CD4-positive, alpha-beta T cell treated with Interferon alpha-2 for 1 hour (primary cell): ENCODE measurements at regions not wholly inside any gene's neighbourhood (a gene's known extent, or its start where the extent isn't known, plus 50 kb on each side); places are given as distances from the start of the nearest gene placed in this dataset.
"Not testable (repeated sequence)": the region's sequence is repeated elsewhere in the genome, so short reads cannot be mapped to it uniquely, and the experiment has no call there.

Source experiments
- DNase-seq, 2 donors: peaks; one replicate each; pipeline ENCODE4 v3.0.0-alpha.2; 2020 to 2022

DNA sequence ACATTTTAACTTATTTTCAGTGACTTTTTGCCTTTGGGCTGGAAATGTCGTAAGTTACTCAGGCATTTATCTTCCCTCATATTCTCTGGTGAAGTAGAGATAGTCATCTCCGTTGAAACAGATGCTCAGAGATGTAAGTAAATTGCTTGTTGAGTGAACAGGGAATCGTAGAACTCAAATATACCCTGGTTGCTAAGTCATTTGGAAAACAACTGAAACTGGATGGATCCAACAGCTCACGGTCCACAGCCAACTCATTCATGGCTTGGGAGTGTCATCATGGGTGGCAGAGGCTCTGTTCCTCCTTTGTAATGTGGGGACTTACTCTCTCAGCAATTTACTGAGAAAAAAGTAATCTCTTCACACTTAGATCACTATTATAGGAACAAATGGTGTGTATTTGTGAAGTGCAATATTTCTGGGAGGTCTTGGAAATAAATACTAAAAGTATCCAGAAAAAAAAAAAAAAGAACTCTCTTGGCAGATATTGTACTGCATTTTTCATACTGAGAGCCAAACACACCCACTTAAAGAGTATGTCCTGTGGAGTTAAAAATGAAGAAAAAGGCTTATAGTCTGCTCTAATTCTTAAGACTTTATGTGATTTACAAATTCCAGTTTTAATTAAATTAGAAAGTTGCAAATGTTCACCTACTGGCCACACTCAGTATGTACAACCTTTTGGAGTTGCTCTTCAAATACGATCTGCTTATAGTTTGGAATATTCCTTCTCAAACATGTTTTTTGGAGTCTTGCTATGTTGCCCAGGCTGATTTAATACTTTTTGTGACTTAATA, 107.4 kb downstream of the LEPR start:
- no peak for DNase-seq

DNA sequence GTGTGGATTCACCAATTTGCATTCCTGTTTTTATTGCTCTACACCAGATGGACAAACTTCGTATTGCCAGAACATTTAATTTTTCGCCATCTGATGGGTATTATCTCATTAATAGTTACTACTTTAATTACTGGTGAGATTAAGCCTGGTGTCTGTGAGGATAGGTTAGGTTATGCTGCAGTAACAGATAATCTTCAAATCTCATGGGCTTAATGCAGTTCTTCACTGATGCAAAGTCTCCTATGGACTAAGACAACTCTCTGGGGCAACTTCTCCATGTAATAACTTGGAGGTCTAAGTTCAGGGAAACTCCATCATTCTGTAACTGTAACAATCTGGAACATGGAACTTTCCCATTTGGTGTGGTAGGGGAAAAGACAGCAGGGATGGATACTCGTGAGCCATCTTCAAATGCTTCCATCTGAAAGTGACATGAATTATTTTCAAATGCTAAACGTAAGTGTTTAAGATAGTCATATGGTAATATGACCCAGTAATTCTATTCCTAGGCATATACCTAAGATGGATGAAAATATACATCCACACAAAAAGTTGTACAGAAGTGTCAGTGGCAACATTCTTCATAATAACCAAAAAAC, 111.6 kb downstream of the LEPR start:
- no peak for DNase-seq

DNA sequence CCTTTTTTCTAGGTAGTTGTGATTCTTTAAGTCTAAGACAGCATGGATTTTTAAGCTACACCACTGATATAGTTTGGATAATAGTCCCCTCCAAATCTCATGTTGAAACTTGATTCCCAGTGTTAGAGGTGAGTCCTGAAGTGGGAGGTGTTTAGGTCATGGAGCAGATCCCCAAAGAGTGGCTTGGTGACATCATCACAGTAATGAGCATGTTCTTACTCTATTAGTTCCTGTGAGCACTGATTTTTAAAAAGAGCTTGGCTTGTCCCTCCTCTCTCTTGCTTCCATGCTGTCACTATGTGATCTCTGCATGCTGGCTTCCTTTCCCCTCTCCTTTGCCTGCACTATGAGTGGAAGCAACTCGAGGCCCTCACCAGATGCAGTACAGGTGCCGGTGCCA, 115.5 kb downstream of the LEPR start:
- DNase-seq, result no peak

DNA sequence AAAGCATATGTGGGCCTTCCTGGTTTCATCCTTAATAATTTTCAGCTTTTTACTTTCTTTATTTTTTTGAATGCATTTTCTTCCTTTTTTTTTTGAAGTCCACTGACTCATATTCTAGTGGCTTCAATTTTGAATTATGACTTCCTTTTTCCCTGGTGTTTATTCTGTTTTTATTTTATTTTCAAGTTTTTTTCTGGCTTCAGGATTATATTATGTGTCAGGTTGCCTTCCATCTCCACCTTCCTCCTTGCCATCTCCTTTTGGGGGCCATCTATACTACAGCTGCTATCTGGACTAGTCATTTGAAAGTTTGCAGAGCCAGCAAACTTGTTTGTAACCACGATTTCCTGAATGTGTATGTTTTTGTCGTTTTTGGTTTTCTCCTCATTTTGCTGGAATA, 117.6 kb downstream of the LEPR start:
- DNase-seq, result no peak

DNA sequence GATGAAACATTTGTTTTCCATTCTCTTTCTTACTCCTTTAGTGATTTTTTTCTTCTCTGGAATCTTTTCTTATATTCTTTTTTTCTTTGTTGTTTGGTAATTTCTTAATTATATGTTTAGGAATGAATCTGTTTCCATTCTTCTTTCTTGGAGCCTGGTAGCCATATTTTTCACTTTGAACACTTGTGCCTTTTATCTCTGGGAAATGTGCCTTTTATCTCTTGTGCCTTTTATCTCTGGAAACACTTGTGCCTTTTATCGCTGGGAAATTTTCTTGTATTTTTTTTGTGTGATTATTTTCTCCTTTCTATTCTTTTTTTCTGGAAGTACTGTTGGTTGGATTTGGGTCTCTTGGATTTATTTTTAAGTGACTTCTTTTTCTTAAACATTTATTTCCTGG, 118.2 kb downstream of the LEPR start:
- no peak for DNase-seq

DNA sequence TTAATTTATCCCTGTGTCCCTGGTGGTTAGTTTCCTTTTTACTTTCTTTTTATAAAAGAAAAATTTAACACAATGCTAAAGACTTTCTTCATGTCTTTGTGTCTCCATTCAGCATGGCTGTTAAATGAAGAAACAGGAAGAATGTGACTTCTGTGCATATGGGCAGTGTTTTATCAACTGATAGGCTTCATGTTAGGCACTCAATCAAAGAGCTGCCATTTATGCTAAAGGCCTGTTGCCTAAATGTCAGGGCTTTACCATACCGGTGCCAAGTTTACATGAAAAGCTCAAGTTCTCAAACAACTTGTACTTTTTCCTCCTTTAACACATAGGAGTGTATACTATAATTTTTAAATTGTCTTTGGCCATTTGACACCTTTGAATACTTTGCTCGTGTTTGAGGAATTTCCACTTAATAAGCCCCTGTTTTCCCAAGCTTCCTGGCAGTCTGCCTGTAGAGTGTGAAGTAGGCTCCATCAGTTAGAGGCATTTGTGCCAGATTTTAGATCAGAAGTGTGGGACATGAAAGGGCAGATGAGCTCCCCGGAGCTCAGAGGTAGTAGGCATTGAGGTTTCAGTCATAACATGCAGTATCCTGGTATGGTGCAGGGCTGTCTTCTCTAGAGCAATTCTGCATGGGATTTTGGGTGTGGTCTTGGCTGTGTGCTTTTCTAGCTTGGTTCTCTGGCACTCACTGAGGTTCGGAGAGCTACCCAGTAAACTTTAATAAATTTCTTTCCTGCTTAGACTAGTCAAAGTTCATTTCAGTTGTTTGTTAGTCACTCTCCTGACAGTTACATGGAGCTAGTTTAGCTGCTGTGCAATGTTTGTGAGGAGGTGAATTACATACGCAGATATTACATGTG, 119.0 kb downstream of the LEPR start:
- no peak for DNase-seq

DNA sequence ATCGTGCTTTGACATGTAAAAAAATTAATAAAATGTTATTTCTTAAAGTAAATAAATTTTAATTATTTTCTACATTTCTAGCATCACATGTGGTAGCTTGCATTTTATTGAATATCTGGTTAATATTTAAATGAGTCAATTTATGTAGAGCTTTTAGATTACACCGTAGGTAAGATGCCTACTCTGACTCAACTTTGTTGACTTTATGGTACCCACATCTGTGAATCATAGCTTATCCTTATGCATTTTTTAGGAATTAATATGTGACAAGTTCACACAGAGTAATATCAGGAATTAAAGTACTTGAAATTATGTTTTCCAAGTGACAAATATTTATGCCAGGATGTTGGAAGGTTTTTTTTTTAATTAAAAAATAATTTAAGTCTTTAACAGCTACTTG, 120.7 kb downstream of the LEPR start:
- no peak for DNase-seq

DNA sequence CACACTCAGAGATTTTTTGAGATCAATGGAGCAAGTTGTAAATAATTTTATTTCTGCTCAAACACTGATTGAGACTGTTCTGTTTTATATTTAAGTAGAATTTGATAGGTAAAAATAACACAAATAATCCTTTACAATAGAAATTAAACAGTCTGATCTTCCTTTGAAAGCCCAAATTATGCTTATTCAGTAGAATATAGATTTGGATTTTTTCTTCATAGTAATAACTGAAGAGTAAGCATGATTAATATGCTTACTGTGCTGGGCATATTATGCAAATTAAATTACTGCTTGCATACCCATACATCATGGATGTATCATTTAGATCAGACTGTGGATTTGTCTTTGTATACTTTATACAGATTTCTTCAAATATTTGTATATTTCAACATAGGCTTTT, 121.4 kb downstream of the LEPR start:
- no peak for DNase-seq

DNA sequence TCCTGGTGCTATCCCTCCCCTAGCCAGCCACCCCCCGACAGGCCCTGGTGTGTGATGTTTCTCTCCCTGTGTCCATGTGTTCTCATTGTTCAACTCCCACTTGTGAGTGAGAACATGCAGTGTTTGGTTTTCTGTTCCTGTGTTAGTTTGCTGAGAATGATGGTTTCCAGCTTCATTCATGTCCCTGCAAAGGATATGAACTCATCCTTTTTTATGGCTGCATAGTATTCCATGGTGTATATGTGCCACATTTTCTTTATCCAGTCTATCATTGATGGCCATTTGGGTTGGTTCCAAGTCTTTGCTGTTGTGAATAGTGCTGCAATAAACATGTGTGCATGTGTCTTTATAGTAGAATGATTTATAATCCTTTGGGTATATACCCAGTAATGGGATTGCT, 122.1 kb downstream of the LEPR start:
- not testable (repeated sequence) for DNase-seq

DNA sequence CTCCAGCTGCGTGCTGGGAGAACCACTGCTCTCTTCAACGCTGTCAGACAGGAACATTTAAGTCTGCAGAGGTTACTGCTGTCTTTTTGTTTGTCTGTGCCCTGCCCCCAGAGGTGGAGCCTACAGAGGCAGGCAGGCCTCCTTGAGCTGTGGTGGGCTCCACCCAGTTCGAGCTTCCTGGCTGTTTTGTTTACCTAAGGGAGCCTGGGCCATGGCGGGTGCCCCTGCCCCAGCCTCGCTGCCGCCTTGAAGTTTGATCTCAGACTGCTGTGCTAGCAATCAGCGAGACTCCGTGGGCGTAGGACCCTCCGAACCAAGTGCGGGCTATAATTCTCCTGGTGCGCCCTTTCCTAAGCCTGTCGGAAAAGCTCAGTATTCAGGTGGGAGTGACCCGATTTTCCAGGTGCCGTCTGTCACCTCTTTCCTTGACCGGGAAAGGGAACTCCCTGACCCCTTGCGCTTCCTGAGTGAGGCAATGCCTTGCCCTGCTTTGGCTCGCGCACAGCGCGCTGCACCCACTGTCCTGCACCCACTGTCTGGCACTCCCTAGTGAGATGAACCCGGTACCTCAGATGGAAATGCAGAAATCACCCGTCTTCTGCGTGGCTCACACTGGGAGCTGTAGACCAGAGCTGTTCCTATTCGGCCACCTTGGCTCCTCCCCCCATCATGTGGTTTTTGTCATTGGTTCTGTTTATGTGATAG, 130.0 kb downstream of the LEPR start:
- not testable (repeated sequence) for DNase-seq

DNA sequence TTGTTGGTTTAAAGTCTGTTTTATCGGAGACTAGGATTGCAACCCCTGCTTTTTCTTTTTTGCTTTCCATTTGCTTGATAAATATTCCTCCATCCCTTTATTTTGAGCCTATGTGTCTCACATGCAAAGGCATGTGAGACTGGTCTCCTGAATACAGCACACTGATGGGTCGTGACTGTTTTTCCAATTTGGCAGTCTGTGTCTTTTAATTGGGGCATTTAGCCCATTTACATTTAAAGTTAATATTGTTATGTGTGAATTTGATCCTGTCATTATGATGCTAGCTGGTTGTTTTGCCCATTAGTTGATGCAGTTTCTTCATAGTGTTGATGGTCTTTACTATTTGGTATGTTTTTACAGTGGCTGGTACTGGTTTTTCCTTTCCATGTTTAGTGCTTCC, 132.0 kb downstream of the LEPR start:
- DNase-seq, result not testable (repeated sequence)

DNA sequence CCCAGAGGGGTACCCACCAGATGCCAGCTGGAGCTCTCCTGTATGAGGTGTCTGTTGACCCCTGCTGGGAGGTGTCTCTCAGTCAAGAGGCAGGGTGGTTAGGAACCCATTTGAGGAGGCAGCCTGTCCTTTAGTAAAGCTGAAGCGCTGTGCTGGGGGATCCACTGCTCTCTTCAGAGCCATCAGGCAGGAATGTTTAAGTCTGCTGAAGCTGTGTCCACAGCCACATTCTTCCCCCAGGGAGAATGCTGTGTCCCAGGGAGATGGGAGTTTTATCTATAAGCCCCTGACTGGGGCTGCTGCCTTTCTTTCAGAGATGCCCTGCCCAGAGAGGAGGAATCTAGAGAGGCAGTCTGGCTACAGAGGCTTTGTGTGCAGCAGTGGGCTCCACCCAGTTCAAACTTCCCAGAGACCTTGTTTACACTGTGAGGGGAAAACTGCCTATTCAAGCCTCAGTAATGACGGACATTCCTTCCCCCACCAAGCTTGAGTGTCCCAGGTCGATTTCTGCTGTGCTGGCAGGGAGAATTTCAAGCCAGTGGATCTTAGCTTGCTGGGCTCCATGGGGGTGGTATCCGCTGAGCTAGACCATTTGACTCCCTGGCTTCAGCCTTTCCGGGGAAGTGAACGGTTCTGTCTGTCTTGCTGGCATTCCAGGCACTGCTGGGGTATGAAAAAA, 133.8 kb downstream of the LEPR start:
- not testable (repeated sequence) for DNase-seq

DNA sequence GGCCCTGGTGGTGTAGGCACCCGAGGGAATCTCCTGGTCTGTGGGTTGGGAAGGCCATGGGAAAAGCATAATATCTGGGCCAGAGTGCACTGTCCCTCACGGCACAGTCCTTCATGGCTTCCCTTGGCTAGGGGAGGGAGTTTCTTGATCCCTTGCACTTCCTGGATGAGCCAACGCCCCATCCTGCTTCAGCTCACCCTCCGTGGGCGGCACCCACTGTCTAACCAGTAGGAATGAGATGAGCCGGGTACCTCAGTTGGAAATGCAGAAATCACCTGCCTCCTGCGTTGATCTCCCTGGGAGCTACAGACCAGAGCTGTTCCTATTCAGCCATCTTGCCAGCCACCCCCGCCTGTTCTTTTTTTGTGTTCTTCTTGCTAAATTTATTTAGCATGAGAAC, 134.4 kb downstream of the LEPR start:
- DNase-seq, result no peak

DNA sequence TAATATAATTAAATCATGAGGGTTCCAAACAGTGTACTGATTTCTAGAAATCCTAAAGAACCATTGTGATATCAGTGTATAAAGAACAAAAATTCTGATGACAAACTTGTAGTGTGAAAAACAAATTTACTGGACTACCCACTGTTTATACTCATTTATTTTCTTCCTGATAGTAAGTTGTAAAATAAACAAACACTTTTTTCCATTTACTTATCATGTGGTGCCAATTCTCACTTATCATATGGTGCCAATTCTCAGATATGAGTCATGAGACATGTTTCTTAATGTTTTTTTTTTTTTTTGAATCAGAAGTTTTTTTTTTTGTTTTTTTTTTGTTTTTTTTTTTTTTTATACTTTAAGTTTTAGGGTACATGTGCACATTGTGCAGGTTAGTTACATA, 137.7 kb downstream of the LEPR start:
- no peak for DNase-seq

DNA sequence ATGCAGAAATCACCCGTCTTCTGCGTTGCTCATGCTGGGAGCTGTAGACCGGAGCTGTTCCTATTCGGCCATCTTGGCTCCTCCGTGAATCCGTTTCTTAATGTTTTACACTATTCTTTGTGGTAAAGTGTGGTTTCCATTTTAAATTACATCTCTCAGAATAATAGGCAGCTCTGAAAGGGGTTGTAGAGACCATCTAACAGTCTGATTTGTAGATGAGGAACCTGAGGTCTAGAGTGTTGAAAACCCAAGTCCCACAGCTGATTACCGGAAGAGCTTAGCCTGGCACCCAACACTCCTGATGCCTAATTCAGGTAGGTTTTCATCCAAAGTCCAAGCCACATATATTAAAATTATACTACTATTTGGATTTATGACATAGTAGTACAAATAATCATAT, 144.0 kb downstream of the LEPR start:
- no peak for DNase-seq

DNA sequence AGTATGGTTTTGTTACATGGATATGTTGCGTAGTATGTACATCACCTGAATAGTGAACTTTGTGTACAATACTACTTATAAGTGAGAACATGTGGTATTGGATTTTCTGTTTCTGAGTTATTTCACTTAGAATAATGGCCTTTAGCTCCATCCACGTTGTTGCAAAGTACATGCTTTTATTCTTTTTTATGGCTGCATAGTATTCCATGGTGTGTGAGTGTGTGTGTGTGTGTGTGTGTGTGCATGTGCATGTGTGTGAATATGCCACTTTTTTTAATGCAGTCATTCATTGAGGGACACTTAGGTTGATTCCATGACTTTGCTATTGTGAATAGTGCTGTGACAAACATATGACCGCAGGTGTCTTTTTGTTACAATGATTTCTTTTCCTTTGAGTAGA, 147.8 kb downstream of the LEPR start:
- no peak for DNase-seq

DNA sequence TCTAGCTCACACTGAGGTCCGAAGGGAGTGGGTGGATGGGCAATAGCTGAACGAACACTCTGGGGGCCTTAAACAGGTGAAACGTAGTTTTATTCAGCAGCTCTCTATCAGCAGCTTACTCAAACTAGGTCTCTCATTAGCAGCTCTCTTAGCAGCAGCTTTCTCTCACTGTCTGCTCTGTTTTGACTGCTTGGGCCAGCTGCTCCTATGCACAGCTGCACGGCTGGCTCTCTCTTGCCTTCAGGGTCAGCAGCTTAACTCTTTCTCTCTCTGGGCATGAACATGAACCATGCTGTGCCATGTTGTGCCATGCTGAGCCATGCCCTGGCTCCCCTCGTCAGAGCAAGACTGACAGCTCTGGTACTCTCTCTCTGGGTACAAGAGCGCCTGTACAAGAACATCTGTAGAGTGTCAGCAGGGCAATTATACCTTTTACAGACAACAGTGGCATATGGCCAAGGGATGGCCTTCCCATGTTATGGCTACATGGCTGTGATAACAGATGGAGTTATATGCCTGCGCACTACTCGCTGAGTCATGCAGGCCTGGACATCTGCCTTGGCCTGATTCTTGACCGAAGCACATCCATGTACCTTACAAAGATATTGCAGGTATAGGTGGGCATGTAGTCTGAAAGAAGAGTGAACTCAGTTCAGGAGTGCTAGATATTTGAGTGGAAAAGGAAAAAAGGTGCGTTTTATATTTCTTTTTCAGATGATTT, 152.4 kb downstream of the LEPR start:
- no peak for DNase-seq

DNA sequence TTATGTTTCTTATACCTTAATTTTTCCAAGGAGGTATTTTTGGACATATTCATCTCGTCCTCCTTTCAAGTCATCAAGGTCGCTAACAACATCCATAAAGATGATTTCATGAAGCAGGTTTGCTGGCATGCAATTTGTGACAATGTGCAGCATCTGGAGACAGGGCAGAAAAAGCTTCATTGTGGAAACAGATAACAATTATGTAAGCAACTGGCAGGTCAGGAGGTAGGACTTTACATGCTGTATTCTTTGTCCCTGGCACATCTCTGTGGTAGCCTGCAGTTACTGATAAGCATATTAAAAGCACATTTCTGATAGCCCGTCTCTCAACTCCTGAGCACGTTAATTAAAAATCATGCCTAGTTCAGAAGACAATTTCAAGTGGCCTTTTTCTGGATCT, 156.8 kb downstream of the LEPR start:
- DNase-seq, result no peak

DNA sequence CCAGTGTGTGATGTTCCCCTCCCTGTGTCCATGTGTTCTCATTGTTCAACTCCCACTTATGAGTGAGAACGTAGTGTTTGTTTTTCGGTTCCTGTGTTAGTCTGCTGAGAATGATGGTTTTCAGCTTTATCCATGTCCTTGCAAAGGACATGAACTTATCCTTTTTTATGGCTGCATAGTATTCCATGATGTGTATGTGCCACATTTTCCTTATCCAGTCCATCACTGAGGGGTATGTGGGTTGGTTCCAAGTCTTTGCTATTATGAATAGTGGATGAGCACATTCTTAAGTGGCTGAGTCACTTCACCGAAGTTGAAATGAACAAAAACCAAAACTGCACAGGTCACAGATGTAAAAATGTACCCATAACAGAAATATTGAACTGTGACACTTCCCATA, 157.5 kb downstream of the LEPR start:
- not testable (repeated sequence) for DNase-seq

DNA sequence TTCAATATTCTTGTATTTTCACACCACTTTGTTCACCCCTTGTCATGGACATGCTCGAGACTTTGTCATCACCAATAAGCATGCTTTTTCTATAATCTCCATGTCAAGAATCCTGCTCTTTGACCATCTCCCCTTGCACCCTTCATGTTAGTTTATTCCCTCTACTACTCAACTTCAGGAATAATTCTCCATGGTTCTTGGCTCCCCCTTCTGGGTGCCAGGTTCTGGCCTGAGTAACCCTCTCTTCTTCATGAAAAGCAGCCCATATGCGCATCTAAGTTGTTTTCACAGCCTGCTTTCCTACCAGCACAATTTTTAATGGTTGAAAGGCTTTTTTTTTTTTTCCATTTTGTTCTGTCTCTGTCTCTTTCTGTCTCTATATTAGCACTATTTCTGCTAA, 160.7 kb downstream of the LEPR start:
- DNase-seq, result no peak

DNA sequence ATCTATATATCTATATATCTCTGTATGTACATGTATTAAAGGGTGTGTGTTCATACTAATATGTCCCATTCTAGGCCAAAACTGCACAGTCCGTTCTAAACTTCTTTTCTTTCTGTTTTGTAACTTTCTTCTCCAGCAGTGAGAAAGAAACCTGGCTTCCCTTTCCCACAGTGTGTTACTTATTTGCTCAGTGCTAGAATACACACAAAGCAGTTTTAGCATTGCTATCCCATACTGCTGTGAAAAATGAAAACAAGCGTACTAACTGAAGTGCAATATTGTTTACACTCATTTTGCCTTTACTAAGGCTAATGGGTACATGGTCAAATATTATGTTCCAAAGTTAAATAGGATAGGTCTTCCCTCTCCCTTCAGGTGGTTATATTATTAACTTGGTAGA, 163.9 kb downstream of the LEPR start:
- no peak for DNase-seq

DNA sequence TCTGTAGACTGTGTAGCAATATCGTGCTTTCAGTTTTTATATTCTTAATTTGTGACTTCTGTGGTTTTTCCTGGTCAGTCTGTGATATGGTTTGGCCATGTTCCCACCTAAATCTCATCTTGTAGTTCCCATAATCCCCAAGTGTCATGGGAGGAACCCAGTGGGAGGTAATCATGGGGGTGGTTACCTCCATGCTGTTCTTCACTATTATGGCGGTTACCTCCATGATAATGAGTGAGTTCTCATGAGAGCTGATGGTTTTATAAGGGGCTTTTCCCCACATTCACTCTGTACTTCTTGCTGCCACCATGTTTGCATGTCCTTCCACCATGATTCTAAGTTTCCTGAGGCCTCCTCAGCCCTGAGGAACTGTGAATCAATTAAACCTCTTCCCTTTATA, 169.8 kb downstream of the LEPR start:
- DNase-seq, result no peak
